ENCODE measurements at regions not wholly inside any gene's neighbourhood (a gene's known extent, or its start where the extent isn't known, plus 50 kb on each side); places are given as distances from the start of the nearest gene placed in this dataset.

DNA sequence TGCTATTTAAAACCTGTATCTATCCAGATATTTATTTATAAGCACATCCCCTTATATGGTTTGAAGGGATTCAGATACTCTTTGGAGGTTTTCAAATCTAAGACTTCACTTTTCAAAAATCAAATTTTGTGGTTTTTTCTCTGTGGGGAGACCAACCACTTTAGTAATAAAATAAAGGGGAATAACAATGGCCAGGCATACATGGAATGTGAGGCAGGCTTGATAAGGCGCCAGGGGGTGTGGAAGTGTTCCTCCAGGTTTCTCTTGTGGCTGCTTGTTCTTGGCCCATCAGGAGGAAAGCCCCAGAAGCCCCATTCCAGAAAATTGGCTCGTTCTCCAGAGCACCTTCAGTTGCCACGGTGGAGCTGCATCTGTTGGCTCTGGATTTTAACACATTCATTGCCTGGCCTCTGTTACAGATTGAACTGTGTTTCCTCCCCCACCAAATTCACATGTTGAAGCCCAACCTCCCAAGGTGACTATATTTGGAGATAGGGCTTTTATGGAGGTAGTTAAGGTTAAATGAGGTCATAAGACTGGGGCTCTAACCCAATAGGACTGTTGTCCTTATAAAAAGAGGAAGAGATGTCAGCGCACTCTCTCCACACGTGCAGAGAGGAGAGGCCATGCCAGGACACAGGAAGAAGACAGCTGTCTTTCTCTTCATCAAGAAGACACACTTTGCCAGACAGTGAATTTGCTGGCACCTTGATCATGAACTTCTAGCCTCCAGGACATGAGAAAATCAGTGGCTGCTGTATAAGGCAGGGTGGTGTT, 195.9 kb downstream of the TMEM38B start:
- H3K27me3 ChIP-seq (ENCODE audit: control insufficient read depth, insufficient read depth, low read length), result no peaks in the 10 kb centered on the region
- H3K9ac ChIP-seq (ENCODE audit: low read length in 3 of 3), result no peak overlapping the region
- no peaks in the 10 kb centered on the region for H3K4me1 ChIP-seq (ENCODE audit: control insufficient read depth in 2 of 3, insufficient read depth in 2 of 3, low read depth in 1 of 3, low read length in 3 of 3)
- intact Hi-C loops (cut with DNase I), result no loop called here
- TF ChIP-seq, protein P1, sequence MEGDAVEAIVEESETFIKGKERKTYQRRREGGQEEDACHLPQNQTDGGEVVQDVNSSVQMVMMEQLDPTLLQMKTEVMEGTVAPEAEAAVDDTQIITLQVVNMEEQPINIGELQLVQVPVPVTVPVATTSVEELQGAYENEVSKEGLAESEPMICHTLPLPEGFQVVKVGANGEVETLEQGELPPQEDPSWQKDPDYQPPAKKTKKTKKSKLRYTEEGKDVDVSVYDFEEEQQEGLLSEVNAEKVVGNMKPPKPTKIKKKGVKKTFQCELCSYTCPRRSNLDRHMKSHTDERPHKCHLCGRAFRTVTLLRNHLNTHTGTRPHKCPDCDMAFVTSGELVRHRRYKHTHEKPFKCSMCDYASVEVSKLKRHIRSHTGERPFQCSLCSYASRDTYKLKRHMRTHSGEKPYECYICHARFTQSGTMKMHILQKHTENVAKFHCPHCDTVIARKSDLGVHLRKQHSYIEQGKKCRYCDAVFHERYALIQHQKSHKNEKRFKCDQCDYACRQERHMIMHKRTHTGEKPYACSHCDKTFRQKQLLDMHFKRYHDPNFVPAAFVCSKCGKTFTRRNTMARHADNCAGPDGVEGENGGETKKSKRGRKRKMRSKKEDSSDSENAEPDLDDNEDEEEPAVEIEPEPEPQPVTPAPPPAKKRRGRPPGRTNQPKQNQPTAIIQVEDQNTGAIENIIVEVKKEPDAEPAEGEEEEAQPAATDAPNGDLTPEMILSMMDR (IDR thresholded peaks at IDR 0.05; ENCODE audit: borderline replicate concordance, extremely low read depth, insufficient read depth), result no peak
- no peak overlapping the region for H3K27ac ChIP-seq (ENCODE audit: low read depth in 2 of 2, low read length in 2 of 2)
- no peak for FAIRE-seq
- H3K9me3 ChIP-seq (ENCODE audit: control insufficient read depth in 2 of 3, insufficient read depth in 1 of 3, low read length in 3 of 3), result no peaks in the 10 kb centered on the region
- no peak for DNase-seq
- H3K36me3 ChIP-seq (ENCODE audit: control insufficient read depth in 2 of 3, insufficient read depth in 3 of 3, low read length in 3 of 3), result no peaks in the 10 kb centered on the region
- H3K4me3 ChIP-seq (ENCODE audit: low read length in 3 of 3), result no peak overlapping the region

GRCh38 chr9:105900123-105900522, 205.8 kb downstream of the TMEM38B start:
- peak in 1 of 5 donors; percentile 14 for DNase-seq
- Histone ChIP-seq H3K27me3 (ENCODE audit: control insufficient read depth, insufficient read depth, low read length) (no peaks in the 10 kb centered on the region), H3K9ac (ENCODE audit: low read length in 3 of 3) (no peak overlapping the region), H3K9me3 (ENCODE audit: control insufficient read depth in 2 of 3, insufficient read depth in 1 of 3, low read length in 3 of 3) (no peaks in the 10 kb centered on the region), H3K36me3 (ENCODE audit: control insufficient read depth in 2 of 3, insufficient read depth in 3 of 3, low read length in 3 of 3) (no peaks in the 10 kb centered on the region), H3K27ac (ENCODE audit: low read depth in 2 of 2, low read length in 2 of 2) (no peak overlapping the region), H3K4me1 (ENCODE audit: control insufficient read depth in 2 of 3, insufficient read depth in 2 of 3, low read depth in 1 of 3, low read length in 3 of 3) (no peaks in the 10 kb centered on the region), H3K4me3 (ENCODE audit: low read length in 3 of 3) (no peak overlapping the region)
- no peak for FAIRE-seq
- intact Hi-C loops (cut with DNase I), result no loop called here
- TF ChIP-seq, protein P1 (IDR thresholded peaks at IDR 0.05; ENCODE audit: borderline replicate concordance, extremely low read depth, insufficient read depth), result no peak

GRCh38 chr9:105901514-105902109, 207.3 kb downstream of the TMEM38B start:
- H3K27me3 ChIP-seq (ENCODE audit: control insufficient read depth, insufficient read depth, low read length), result no peaks in the 10 kb centered on the region
- no peak for FAIRE-seq
- intact Hi-C loops (cut with DNase I), result no loop called here
- H3K27ac ChIP-seq (ENCODE audit: low read depth in 2 of 2, low read length in 2 of 2), result no peak overlapping the region
- H3K9me3 ChIP-seq (ENCODE audit: control insufficient read depth in 2 of 3, insufficient read depth in 1 of 3, low read length in 3 of 3), result no peaks in the 10 kb centered on the region
- DNase-seq, result peak in 4 of 5 donors; percentile 78 to 87 (median 80)
- H3K9ac ChIP-seq (ENCODE audit: low read length in 3 of 3), result no peak overlapping the region
- H3K4me3 ChIP-seq (ENCODE audit: low read length in 3 of 3), result no peak overlapping the region
- H3K36me3 ChIP-seq (ENCODE audit: control insufficient read depth in 2 of 3, insufficient read depth in 3 of 3, low read length in 3 of 3), result no peaks in the 10 kb centered on the region
- H3K4me1 ChIP-seq (ENCODE audit: control insufficient read depth in 2 of 3, insufficient read depth in 2 of 3, low read depth in 1 of 3, low read length in 3 of 3), result no peaks in the 10 kb centered on the region
- TF ChIP-seq, protein P1 (IDR thresholded peaks at IDR 0.05; ENCODE audit: borderline replicate concordance, extremely low read depth, insufficient read depth), result peak; percentile 74

All from kidney (tissue), 13 donors.